Calu3 (cell line): ENCODE measurements at regions not wholly inside any gene's neighbourhood (a gene's known extent, or its start where the extent isn't known, plus 50 kb on each side); places are given as distances from the start of the nearest gene placed in this dataset.

Source experiments
- BruUV-seq: library from RNA; stranded (reverse); fragments of 400-500 nt; replicated peaks from 2 replicates; lab custom pipeline; 2021; lab: Mats Ljungman, UMichigan
- CTCF ChIA-PET: fragments of 300-600 bp; sonication (Branson Sonifier 250); formaldehyde crosslinking; loops from one replicate; lab custom pipeline; 2022; ENCODE audit warnings: antibody characterized with exemption; lab: Charles Lee
- DNase-seq: peaks from one replicate; pipeline ENCODE4 v3.0.0; 2022
- H3K27ac Mint-ChIP-seq: one replicate; pipeline ENCODE4 v1.8.0; 2022; ENCODE audit warnings: mixed read lengths; ENCODE audit not compliant: unreplicated experiment
- H3K27me3 Mint-ChIP-seq: one replicate; pipeline ENCODE4 v1.8.0; 2022; ENCODE audit warnings: mixed read lengths; ENCODE audit not compliant: unreplicated experiment
- H3K36me3 Mint-ChIP-seq: one replicate; pipeline ENCODE4 v1.8.0; 2022; ENCODE audit warnings: mild to moderate bottlenecking, moderate library complexity, mixed read lengths; ENCODE audit not compliant: insufficient read depth, unreplicated experiment
- H3K4me1 Mint-ChIP-seq: one replicate; pipeline ENCODE4 v1.8.0; 2022; ENCODE audit warnings: mild to moderate bottlenecking, low read depth, mixed read lengths; ENCODE audit not compliant: unreplicated experiment
- H3K4me3 Mint-ChIP-seq: one replicate; pipeline ENCODE4 v1.8.0; 2022; ENCODE audit warnings: mild to moderate bottlenecking, low read depth, moderate library complexity, mixed read lengths; ENCODE audit not compliant: unreplicated experiment
- H3K9me3 Mint-ChIP-seq: one replicate; pipeline ENCODE4 v1.8.0; 2022; ENCODE audit warnings: low read depth, mixed read lengths; ENCODE audit not compliant: unreplicated experiment
- intact Hi-C: fragments of 100-400 bp; cut with micrococcal nuclease; formaldehyde crosslinking; loops from one replicate; pipeline ENCODE4 v1.10.0; 2022; ENCODE audit not compliant: unreplicated experiment
- TF ChIP-seq, protein P1 (sequence below): fragments of 200-600 bp; IDR thresholded peaks from one replicate; pipeline ENCODE4 v1.8.0; 2022; ENCODE audit warnings: antibody characterized with exemption; ENCODE audit not compliant: unreplicated experiment

DNA sequence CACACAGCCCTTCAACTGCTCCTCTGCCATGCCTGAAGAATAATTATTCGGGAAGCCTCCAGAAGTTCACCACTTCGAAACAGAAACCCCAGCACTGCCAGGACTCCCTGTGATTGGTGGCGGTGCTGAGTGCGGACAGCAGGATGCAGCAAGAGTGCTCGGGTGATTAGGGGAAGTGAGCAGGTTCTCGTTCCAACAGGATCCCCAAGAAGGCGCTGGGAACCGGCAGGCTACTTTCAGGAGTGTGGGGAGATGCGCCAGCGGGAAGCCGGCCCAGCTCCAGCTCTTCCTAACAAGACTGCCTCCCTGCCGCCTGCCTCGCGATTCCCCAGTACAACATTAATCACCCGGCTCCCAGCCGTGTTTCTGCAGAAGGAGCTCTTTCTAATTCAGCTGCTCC is 630.2 kb downstream of the BRD1 start:
- Mint-ChIP-seq H3K9me3 (peaks cover 3% of the 10 kb centered on the region), H3K4me1 (no peaks in the 10 kb centered on the region), H3K36me3 (no peaks in the 10 kb centered on the region), H3K4me3 (no peak overlapping the region), H3K27ac (no peak overlapping the region), H3K27me3 (no peaks in the 10 kb centered on the region)
- intact Hi-C loops = no loop called here
- CTCF ChIA-PET = no interaction called here
- no peak for DNase-seq
- TF ChIP-seq, protein P1, sequence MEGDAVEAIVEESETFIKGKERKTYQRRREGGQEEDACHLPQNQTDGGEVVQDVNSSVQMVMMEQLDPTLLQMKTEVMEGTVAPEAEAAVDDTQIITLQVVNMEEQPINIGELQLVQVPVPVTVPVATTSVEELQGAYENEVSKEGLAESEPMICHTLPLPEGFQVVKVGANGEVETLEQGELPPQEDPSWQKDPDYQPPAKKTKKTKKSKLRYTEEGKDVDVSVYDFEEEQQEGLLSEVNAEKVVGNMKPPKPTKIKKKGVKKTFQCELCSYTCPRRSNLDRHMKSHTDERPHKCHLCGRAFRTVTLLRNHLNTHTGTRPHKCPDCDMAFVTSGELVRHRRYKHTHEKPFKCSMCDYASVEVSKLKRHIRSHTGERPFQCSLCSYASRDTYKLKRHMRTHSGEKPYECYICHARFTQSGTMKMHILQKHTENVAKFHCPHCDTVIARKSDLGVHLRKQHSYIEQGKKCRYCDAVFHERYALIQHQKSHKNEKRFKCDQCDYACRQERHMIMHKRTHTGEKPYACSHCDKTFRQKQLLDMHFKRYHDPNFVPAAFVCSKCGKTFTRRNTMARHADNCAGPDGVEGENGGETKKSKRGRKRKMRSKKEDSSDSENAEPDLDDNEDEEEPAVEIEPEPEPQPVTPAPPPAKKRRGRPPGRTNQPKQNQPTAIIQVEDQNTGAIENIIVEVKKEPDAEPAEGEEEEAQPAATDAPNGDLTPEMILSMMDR = no peak
- BruUV-seq = no TSS peak

DNA sequence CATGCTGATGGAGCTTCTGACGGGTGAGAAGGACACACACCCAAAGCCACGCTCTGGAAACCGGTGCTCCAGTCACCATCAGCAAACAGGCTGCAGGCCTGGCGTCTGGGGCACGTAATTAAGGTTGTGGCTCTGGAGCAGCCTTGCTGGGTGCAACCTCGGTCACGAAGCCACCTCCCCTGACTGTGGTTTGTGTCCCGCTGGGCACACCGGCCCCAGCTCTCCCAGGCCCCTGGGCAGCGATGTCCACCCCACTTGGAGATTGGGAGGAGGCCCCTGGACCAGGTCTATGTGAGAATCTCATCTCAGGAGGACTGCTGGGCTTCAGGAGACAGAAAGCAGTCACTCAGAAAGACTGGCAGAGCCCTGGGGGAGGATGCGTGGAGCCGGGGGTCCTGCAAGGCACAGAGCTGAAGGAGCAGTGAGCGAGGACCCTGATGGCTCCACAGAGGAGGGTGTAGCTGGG is 631.6 kb downstream of the BRD1 start:
- H3K27ac Mint-ChIP-seq = no peak overlapping the region
- H3K4me1 Mint-ChIP-seq = no peaks in the 10 kb centered on the region
- intact Hi-C loops = no loop called here
- H3K9me3 Mint-ChIP-seq = peaks cover 5% of the 10 kb centered on the region
- no TSS peak for BruUV-seq
- H3K36me3 Mint-ChIP-seq = no peaks in the 10 kb centered on the region
- CTCF ChIA-PET = no interaction called here
- H3K27me3 Mint-ChIP-seq = no peaks in the 10 kb centered on the region
- H3K4me3 Mint-ChIP-seq = no peak overlapping the region
- TF ChIP-seq, protein P1 = no peak
- no peak for DNase-seq

DNA sequence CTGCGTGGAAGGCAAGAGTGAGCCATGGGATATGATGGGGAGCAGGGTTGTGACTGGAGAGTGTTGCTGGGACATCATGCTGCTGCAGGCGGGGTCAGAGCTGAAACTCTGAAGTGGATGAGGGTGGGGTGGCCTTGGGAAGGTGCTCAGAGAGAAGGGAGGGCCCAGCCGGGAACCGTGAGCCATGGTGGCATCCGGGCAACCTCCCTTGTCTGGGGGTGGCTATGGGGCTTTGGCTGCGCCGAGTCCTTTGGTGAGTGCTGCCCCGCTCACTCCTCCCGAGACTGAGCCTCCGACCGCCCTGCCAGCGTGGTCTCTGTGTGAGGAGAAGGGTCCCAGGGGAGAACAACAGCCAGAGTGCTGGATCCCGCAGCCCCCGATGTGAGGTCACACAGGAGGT is 632.0 kb downstream of the BRD1 start:
- TF ChIP-seq, protein P1 = no peak
- Mint-ChIP-seq H3K4me1 (no peaks in the 10 kb centered on the region), H3K9me3 (peaks cover 5% of the 10 kb centered on the region), H3K36me3 (no peaks in the 10 kb centered on the region), H3K4me3 (no peak overlapping the region), H3K27me3 (no peaks in the 10 kb centered on the region), H3K27ac (no peak overlapping the region)
- no peak for DNase-seq
- CTCF ChIA-PET = no interaction called here
- intact Hi-C loops = no loop called here
- no TSS peak for BruUV-seq

DNA sequence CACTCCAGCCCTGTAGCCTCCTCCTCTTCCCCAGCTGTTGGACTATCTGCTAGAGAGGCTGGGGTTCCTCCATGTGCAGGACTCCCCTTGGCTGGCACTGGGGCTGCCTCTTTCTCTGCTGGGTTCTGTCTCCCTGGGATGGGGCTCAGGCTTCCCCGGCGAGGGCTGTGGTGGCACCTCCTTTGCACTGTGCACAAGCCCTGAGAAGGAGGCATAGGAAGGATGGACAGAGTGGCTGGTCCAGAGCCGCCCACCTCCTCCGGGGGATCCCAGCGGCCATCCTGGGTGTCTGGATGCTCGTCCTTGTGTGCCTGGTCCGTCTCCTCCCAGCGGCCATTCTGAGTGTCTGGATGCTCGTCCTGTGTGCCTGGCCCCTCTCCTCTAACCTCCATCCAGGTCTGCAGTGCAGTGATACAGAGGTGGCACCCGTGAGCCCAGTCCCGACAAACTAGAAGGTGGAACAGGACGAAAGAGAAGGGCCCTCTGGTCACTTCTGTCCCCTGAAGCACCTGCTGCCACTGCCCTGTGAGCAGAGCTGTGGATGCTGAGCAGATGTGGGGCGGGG is 633.7 kb downstream of the BRD1 start:
- Mint-ChIP-seq H3K4me3 (no peak overlapping the region), H3K27ac (no peak overlapping the region), H3K4me1 (no peaks in the 10 kb centered on the region), H3K9me3 (peaks cover 11% of the 10 kb centered on the region), H3K36me3 (no peaks in the 10 kb centered on the region), H3K27me3 (no peaks in the 10 kb centered on the region)
- intact Hi-C loops = no loop called here
- CTCF ChIA-PET = no interaction called here
- TF ChIP-seq, protein P1 = no peak
- BruUV-seq = no TSS peak
- DNase-seq = no peak
